ENCODE measurements at regions not wholly inside any gene's neighbourhood (a gene's known extent, or its start where the extent isn't known, plus 50 kb on each side); places are given as distances from the start of the nearest gene placed in this dataset.

DNA sequence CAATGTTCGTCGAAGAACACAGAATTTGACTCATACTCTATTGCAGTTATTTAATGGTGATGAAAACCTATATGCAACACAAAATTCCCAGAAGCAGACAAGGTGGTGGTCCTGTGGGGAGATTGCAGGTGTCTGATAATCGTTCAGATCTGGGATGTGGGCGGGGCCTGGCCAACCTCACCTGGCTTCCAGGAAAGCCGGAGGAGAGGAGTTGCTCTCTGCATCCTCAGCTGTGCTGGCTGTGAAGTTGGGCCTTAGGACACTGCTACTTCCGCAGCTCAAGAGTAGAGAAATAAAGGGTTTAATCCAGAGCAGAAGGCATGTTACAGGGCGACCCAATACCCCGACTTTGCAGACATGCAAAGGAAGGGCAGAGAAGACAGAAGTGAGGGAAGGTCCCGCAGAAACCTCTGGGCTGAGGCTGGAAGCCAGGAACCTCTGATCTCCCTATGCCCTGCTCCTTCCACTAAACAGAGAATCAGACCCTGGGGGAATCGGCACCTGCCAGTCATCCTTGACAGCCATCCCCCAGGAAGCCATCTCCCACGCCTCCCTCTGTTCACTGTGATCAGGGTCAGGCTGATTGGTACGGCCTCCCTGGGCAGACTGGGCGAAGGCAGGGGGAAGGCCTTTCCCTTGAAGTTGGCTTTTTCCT lies 590.3 kb downstream of the AJAP1 start:
- no peak for DNase-seq

DNA sequence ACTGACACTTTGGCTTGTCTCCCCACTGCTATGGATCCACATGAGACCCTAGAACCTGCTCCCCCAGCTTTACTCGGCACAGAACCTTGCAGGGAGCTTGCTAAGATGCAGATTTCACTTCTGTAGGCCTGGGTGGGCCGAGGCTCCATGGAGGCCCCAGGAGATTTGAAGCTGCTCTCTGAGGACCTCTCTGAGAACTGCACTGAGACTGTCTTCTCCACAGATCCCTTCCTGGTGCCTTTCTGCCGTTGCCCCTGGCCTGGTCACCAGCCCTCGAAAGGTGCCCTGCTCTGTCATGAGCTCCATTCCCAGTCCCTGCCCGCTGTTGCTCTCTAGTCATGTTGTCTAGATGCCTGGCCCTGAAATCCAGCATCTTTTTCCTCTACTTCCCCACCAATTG lies 588.4 kb downstream of the AJAP1 start:
- no peak for DNase-seq

DNA sequence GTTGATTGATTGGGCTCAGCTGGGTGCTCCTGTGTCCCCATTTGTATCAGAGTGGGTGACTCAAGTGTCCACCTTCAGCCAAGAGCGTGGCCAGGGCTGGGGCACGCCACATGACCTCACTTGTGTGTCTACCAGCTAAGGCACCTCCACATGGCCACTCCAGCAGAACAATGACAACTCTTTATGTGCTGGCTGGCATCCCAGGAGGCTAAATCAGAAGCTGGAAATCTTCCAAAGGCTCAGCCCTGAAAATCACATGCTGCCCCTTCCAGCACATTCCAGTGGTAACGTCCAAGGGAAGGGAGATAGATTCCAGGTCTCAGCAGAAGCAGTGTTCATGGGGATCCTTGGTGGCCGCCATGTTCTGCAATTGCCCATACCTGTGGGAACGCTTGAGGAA lies 585.5 kb downstream of the AJAP1 start:
- no peak for DNase-seq

DNA sequence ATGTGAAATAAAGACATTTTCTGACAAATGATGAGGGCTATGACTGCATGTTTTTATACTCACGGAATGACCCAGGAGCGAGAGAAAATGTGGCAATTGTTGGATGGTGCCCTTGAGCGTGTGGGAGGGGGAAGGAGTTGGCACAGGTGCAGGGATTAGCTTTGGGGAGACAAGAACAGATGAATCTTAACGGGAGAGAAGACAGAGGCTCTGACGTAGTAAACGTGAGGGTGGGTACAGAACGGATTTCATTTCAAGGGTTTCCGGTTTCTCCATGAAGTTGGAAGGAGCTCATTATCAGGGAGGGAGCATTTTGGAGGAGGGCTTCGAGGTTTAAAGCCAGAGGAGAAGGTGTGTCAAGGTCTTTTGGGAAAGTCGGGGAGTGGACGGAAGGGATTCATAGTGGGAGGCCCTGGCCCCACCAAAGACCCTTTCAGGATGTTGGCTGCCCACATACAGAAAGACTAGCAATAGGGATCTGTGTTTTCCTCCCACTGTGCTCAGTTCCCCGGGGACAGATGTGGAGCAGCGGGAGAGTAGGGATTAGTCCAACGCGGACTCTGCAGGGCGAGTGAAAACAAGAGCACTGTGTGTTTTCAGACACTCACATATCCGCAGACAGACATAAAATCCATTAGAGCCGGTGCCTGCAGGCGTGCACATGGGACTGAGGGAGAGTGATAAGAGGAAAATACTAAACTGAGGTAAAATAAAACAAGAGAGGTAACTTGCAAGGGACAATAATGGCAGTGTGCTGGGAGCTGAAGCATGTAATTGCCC lies 584.1 kb downstream of the AJAP1 start:
- DNase-seq, result no peak

GRCh38 chr1:5235355-5235899 lies 581.0 kb downstream of the AJAP1 start:
- DNase-seq, result no peak

- no peak for DNase-seq
Measured at GRCh38 chr1:5232537-5232936, 578.1 kb downstream of the AJAP1 start.

GRCh38 chr1:5231541-5232315 lies 577.3 kb downstream of the AJAP1 start:
- DNase-seq, result no peak

GRCh38 chr1:5227114-5227513 lies 572.7 kb downstream of the AJAP1 start:
- no peak for DNase-seq

- DNase-seq, result no peak
Measured at GRCh38 chr1:5225707-5226704, 571.6 kb downstream of the AJAP1 start.

DNA sequence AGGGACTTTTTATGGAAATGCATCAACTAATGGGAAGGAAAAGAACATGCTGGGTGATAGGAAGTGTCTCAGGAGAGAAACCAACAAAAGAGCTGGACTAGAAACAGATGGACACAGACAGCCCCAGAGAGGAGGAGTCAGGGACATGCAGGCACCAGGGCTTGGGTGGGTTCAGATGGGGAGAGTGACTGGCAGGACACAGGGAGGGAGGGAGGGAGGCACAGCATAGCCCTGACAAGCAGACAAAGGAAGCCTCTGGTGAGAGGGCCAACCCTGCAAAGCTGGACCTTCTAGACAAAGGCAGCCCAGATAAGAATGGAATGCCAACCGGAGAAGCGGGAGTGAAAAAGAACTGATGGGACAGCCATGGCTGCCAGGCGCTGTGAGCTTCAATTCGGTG lies 568.8 kb downstream of the AJAP1 start:
- DNase-seq, result no peak

GRCh38 chr1:5222626-5223025 lies 568.2 kb downstream of the AJAP1 start:
- DNase-seq, result no peak

DNA sequence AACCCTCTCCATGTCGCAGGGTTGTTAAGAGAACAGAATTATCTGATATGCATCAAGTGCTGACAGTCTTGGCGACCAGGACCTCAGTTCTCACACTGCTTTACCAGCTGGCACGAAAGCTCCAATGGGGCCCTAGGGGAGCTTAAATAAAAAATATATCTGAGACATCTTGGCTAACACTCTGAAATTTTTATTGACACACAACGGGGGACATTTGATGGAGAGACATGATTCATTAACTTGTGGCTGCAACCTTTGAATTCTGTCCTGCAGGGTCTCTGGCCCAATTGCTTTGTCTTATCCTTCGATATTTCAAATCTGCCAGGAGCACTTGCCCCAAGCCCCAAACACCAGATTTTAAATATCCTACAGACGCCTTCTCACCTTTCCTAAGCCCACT lies 567.0 kb downstream of the AJAP1 start:
- DNase-seq, result no peak

GRCh38 chr1:5220821-5221220 lies 566.4 kb downstream of the AJAP1 start:
- no peak for DNase-seq

- DNase-seq, result no peak
Measured at GRCh38 chr1:5220421-5220820, 566.0 kb downstream of the AJAP1 start.

DNA sequence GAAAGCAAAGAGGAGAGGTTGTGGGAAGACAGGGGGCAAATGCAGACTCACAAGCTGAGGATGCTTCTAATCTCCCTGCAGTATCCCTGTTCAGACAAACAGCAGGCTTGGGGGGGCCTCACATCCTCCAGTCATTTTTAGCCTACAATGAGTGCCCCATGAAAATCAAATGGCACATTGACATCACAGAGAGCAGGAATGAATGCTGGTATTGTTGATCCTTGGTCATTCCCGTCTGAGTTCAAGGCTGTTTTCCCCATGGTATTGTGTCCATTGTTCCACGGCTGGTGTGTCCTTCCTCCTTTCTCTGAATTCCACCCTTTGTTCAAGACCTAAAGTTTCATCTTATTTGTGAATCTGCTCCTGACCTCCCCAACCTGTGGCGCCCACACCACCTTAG lies 545.6 kb downstream of the AJAP1 start:
- DNase-seq, result no peak

DNA sequence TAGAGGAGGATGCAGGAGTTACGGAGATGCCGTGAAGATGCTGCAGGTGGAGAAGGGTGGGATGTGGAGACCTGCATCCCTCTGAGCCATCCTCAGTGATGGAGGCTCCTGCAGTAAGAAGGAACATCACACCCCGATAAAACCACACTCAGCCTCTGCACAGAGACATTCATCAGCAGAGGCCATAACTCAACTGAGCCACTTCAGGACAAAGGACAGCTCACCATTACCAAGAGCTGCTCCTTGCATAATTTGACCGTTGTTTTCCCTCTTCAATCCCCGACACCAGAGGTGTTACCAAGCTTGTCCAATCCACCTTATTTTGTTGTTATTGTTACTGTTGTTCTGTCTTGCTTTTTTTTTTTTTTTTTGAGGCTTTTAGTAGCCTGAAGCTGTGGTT lies 543.9 kb downstream of the AJAP1 start:
- no peak for DNase-seq

GRCh38 chr1:5191470-5191869 lies 537.1 kb downstream of the AJAP1 start:
- DNase-seq, result no peak

- DNase-seq, result peak; percentile 23
Measured at GRCh38 chr1:5189384-5189783, 535.0 kb downstream of the AJAP1 start.

DNA sequence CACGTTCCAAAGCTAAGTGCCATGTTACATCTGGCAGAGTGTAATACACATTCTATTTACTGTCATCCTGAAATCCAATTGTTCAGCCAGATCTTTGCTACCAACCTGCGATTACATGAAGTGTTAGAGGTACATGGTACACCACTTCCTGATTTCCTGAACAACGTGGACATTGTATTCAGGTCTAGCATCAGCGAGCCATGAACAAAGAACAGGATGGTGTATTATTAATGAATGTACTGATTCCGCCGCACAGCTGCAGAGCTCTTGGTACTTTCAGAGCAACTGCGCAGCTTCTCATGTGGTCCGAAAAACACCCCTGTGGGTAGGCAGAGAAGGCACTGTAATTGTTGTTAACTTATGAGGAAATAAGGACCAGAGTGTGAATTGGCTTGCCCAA lies 511.4 kb downstream of the AJAP1 start:
- peak; percentile 59 for DNase-seq

DNA sequence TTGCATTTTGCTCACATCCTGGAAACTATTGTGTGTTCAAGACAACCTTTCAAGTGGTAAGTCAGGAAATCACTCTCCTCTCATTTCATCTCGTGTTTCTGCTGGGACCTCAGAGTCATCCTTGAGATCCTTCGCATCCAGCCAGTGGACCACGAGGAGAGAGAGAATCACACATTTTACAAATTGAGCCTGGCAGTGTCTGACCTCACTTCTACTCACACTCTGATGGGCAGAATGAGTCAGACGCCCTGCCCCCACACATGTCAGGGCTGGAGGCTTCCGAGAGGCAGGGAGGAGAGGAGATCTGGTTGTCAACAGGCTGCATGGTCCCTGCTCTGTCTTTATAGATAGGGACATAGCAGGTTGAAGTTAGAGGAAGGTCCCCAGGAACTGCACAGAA lies 509.7 kb downstream of the AJAP1 start:
- DNase-seq, result no peak

DNA sequence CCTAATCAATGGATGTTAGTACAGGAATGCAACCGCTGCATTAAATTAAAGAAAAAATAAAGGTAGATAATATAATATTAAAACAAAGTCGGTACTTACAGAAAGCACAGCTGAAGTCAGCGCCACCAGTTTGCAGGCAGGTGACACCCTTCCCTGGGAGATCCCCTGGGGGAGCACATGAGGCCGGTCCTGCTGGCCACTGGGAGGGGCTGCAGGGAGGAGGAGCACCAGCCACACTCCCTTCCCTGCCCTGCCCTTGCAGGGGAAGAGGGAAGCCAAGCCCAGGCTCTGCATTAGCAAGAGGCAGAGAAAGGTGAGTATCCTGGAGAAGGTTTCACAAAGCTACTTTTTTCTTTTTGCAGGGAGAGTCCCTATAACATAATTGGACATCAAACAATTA lies 507.0 kb downstream of the AJAP1 start:
- no peak for DNase-seq

GRCh38 chr1:5157175-5157574 lies 502.8 kb downstream of the AJAP1 start:
- DNase-seq, result no peak
